Panc1 (cell line): ENCODE measurements at regions not wholly inside any gene's neighbourhood (a gene's known extent, or its start where the extent isn't known, plus 50 kb on each side); places are given as distances from the start of the nearest gene placed in this dataset.

Experiments
- ATAC-seq: fragments of 200-7000 bp; cut with Tn5 transposase; 2 replicates; pipeline ENCODE4 v1.9.1; 2020; ENCODE audit warnings: mild to moderate bottlenecking, moderate library complexity
- BruUV-seq: library from RNA; stranded (reverse); fragments of 400-500 nt; replicated peaks from 2 replicates; lab custom pipeline; 2021; lab: Mats Ljungman, UMichigan
- CTCF ChIA-PET: fragments of 300-600 bp; sonication (Branson Sonifier 250); formaldehyde crosslinking; loops from one replicate; lab custom pipeline; 2022; ENCODE audit warnings: antibody characterized with exemption; lab: Charles Lee
- POLR2A ChIA-PET: fragments of 300-600 bp; sonication (Branson Sonifier 250); formaldehyde crosslinking; loops from one replicate; lab custom pipeline; 2022; ENCODE audit warnings: antibody characterized with exemption; lab: Charles Lee
- DNase-seq: peaks from one replicate; pipeline ENCODE4 v3.0.0-alpha.2; 2010; ENCODE audit warnings: low read depth, low spot score
- H3K27ac ChIP-seq: 2 replicates; pipeline ENCODE4 v1.5.1; 2011; ENCODE audit warnings: mild to moderate bottlenecking, low read length, inconsistent platforms
- H3K27me3 ChIP-seq: fragments of 200-500 bp; sonication (Bioruptor generic); 2 replicates; pipeline ENCODE4 v1.6.0; 2014; ENCODE audit warnings: low read length, inconsistent platforms; ENCODE audit not compliant: control insufficient read depth, insufficient read depth
- H3K36me3 ChIP-seq: fragments of 200-500 bp; sonication (Bioruptor generic); 2 replicates; pipeline ENCODE4 v1.5.1; 2014; ENCODE audit warnings: inconsistent platforms, mild to moderate bottlenecking, low read length, moderate library complexity; ENCODE audit not compliant: control insufficient read depth, insufficient read depth
- H3K4me1 ChIP-seq: 2 replicates; pipeline ENCODE4 v1.5.1; 2011; ENCODE audit warnings: inconsistent platforms, mild to moderate bottlenecking, low read length, moderate library complexity; ENCODE audit not compliant: control insufficient read depth, insufficient read depth
- H3K4me3 ChIP-seq, 2 experiments: 2 replicates each; pipeline ENCODE4 v1.5.1; 2011 to 2012; ENCODE audit warnings: low read depth in 2 of 2, low read length in 2 of 2, mild to moderate bottlenecking in 2 of 2, inconsistent platforms in 1 of 2, moderate library complexity in 1 of 2
- H3K9me3 ChIP-seq: fragments of 200-500 bp; sonication (Bioruptor generic); 2 replicates; pipeline ENCODE4 v1.5.1; 2014; ENCODE audit warnings: low read depth, mild to moderate bottlenecking, inconsistent platforms, low read length, moderate library complexity; ENCODE audit not compliant: control insufficient read depth, insufficient read depth
- POLR2AphosphoS5 ChIP-seq: IDR thresholded peaks from 2 replicates; pipeline ENCODE4 v1.6.1; 2012; ENCODE audit warnings: mild to moderate bottlenecking, low read depth, low read length, moderate library complexity
- SIN3A ChIP-seq: IDR thresholded peaks from 2 replicates; pipeline ENCODE4 v1.6.1; 2012; ENCODE audit warnings: low read depth, mild to moderate bottlenecking, low read length, moderate library complexity, borderline replicate concordance; ENCODE audit not compliant: insufficient read depth
- TCF7L2 ChIP-seq: IDR thresholded peaks from 2 replicates; pipeline ENCODE4 v1.6.1; 2011; ENCODE audit warnings: mild to moderate bottlenecking, low read depth, low read length, inconsistent platforms
- in situ Hi-C: cut with HindIII; loops from 2 replicates; pipeline ENCODE4 v1.10.0; 2016; ENCODE audit warnings: low sequenced_read_pairs, low pct_unique_long_range_greater_than_20kb
- intact Hi-C: fragments of 100-400 bp; cut with micrococcal nuclease; formaldehyde crosslinking; loops from one replicate; pipeline ENCODE4 v1.10.0; 2022; ENCODE audit not compliant: unreplicated experiment
- TF ChIP-seq, protein P1 (sequence below), 2 experiments: IDR thresholded peaks; 2 replicates each; pipeline ENCODE4 v1.6.1; 2011 to 2012; ENCODE audit warnings: low read depth in 2 of 2, control low read depth in 1 of 2, low read length in 1 of 2, mild to moderate bottlenecking in 1 of 2, moderate library complexity in 1 of 2; ENCODE audit not compliant: insufficient read depth in 1 of 2
- TF ChIP-seq, protein P2 (sequence below): fragments of 450-650 bp; IDR thresholded peaks from 2 replicates; pipeline ENCODE4 v1.5.1; 2017; ENCODE audit warnings: mild to moderate bottlenecking

- no TSS peak for BruUV-seq
- no peak overlapping the region for H3K27ac ChIP-seq
- CTCF ChIA-PET, result no interaction called here
Observed at GRCh38 chr5:52674815-52675545, 112.7 kb upstream of the ITGA1 start.

DNA sequence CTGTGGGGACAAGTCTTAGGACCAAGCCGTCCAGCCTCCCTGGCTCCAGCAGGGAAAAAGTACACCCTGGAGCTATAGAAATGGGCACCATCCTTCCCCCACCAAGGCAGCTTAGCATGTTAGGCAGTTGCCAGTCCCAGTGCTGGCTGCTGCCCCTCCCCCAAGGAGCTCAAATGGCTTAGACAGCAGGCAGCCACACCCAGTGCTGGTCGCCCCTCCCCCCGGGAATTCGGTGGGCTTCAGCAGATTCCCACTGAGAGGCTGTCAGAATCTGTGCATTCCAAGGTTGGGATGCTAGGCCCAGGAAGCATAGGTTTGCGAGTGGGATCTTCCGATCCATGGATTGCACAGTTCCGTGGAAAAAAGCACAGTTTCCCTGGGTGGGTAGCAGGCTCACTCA, 105.2 kb upstream of the ITGA1 start:
- Histone ChIP-seq H3K9me3 (no peaks in the 10 kb centered on the region), H3K36me3 (no peaks in the 10 kb centered on the region), H3K27ac (no peak overlapping the region), H3K4me1 (no peaks in the 10 kb centered on the region), H3K4me3 (no peak overlapping the region), H3K27me3 (no peaks in the 10 kb centered on the region)
- ChIA-PET CTCF (no interaction called here), POLR2A (no interaction called here)
- no peak for ATAC-seq
- no peak for DNase-seq
- in situ Hi-C loops (no loop called here), intact Hi-C loops (no loop called here)
- no TSS peak for BruUV-seq
- no peak for TF ChIP-seq SIN3A
- TF ChIP-seq, protein P1, sequence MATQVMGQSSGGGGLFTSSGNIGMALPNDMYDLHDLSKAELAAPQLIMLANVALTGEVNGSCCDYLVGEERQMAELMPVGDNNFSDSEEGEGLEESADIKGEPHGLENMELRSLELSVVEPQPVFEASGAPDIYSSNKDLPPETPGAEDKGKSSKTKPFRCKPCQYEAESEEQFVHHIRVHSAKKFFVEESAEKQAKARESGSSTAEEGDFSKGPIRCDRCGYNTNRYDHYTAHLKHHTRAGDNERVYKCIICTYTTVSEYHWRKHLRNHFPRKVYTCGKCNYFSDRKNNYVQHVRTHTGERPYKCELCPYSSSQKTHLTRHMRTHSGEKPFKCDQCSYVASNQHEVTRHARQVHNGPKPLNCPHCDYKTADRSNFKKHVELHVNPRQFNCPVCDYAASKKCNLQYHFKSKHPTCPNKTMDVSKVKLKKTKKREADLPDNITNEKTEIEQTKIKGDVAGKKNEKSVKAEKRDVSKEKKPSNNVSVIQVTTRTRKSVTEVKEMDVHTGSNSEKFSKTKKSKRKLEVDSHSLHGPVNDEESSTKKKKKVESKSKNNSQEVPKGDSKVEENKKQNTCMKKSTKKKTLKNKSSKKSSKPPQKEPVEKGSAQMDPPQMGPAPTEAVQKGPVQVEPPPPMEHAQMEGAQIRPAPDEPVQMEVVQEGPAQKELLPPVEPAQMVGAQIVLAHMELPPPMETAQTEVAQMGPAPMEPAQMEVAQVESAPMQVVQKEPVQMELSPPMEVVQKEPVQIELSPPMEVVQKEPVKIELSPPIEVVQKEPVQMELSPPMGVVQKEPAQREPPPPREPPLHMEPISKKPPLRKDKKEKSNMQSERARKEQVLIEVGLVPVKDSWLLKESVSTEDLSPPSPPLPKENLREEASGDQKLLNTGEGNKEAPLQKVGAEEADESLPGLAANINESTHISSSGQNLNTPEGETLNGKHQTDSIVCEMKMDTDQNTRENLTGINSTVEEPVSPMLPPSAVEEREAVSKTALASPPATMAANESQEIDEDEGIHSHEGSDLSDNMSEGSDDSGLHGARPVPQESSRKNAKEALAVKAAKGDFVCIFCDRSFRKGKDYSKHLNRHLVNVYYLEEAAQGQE (IDR thresholded peaks at IDR 0.05; ENCODE audit: insufficient read depth in 1 of 2, low read depth in 2 of 2, low read length in 1 of 2), result no peak
- TF ChIP-seq, protein P2, sequence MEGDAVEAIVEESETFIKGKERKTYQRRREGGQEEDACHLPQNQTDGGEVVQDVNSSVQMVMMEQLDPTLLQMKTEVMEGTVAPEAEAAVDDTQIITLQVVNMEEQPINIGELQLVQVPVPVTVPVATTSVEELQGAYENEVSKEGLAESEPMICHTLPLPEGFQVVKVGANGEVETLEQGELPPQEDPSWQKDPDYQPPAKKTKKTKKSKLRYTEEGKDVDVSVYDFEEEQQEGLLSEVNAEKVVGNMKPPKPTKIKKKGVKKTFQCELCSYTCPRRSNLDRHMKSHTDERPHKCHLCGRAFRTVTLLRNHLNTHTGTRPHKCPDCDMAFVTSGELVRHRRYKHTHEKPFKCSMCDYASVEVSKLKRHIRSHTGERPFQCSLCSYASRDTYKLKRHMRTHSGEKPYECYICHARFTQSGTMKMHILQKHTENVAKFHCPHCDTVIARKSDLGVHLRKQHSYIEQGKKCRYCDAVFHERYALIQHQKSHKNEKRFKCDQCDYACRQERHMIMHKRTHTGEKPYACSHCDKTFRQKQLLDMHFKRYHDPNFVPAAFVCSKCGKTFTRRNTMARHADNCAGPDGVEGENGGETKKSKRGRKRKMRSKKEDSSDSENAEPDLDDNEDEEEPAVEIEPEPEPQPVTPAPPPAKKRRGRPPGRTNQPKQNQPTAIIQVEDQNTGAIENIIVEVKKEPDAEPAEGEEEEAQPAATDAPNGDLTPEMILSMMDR, result no peak
- TF ChIP-seq TCF7L2, result no peak
- TF ChIP-seq POLR2AphosphoS5, result no peak

More at GRCh38 chr5:52674815-52675545, 112.7 kb upstream of the ITGA1 start:
- no peaks in the 10 kb centered on the region for H3K9me3 ChIP-seq
- DNase-seq (no peak), ATAC-seq (no peak)
- H3K4me1 ChIP-seq, result no peaks in the 10 kb centered on the region
- TF ChIP-seq, protein P1 (IDR thresholded peaks at IDR 0.05; ENCODE audit: insufficient read depth in 1 of 2, low read depth in 2 of 2, low read length in 1 of 2), result no peak
- POLR2A ChIA-PET, result no interaction called here
- no peaks in the 10 kb centered on the region for H3K36me3 ChIP-seq
- H3K27me3 ChIP-seq, result no peaks in the 10 kb centered on the region; the same call in 1 of the 2 replicates
- in situ Hi-C loops (no loop called here), intact Hi-C loops (no loop called here)
- H3K4me3 ChIP-seq, result no peak overlapping the region
